Smooth muscle cell (in vitro differentiated cells): ENCODE measurements at regions not wholly inside any gene's neighbourhood (a gene's known extent, or its start where the extent isn't known, plus 50 kb on each side); places are given as distances from the start of the nearest gene placed in this dataset.

Source experiments
- DNase-seq: peaks from one replicate; lab custom pipeline; 2025; ENCODE audit not compliant: unreplicated experiment; lab: John Stamatoyannopoulos, UW
- H2AFZ ChIP-seq: fragments of 200-600 bp; sonication (generic); 2 replicates; pipeline ENCODE4 v1.6.0; 2016; ENCODE audit warnings: antibody characterized with exemption, low read depth, mild to moderate bottlenecking
- H3F3A ChIP-seq: fragments of 200-600 bp; sonication (generic); 2 replicates; pipeline ENCODE4 v1.6.0; 2017; ENCODE audit warnings: antibody characterized with exemption, low read depth
- H3K27ac ChIP-seq: fragments of 200-600 bp; sonication (generic); 2 replicates; pipeline ENCODE4 v1.5.1; 2016; ENCODE audit warnings: low read depth, mild to moderate bottlenecking
- H3K27me3 ChIP-seq: fragments of 200-600 bp; sonication (generic); 2 replicates; pipeline ENCODE4 v1.6.1; 2016; ENCODE audit warnings: low read depth, mild to moderate bottlenecking
- H3K36me3 ChIP-seq: fragments of 200-600 bp; sonication (generic); 2 replicates; pipeline ENCODE4 v1.5.1; 2016; ENCODE audit warnings: low read depth
- H3K4me1 ChIP-seq: fragments of 200-600 bp; sonication (generic); 2 replicates; pipeline ENCODE4 v1.5.1; 2016; ENCODE audit warnings: low read depth
- H3K4me2 ChIP-seq: fragments of 200-600 bp; sonication (generic); 2 replicates; pipeline ENCODE4 v1.6.0; 2016; ENCODE audit warnings: mild to moderate bottlenecking
- H3K4me3 ChIP-seq: fragments of 200-600 bp; sonication (generic); 2 replicates; pipeline ENCODE4 v1.5.1; 2016; ENCODE audit warnings: mild to moderate bottlenecking
- H3K79me2 ChIP-seq: fragments of 200-600 bp; sonication (generic); 2 replicates; pipeline ENCODE4 v1.6.0; 2016; ENCODE audit warnings: low read depth, mild to moderate bottlenecking
- H3K9ac ChIP-seq: fragments of 200-600 bp; sonication (generic); 2 replicates; pipeline ENCODE4 v1.6.0; 2016; ENCODE audit warnings: low read depth
- H3K9me3 ChIP-seq: fragments of 200-600 bp; sonication (generic); replicated peaks from 2 replicates; pipeline ENCODE4 v1.5.1; 2016; ENCODE audit warnings: low read depth
- H4K20me1 ChIP-seq: fragments of 200-600 bp; sonication (generic); 2 replicates; pipeline ENCODE4 v1.6.0; 2016; ENCODE audit warnings: low read depth
- CTCF ChIP-seq: fragments of 200-600 bp; sonication (generic); IDR thresholded peaks from 2 replicates; pipeline ENCODE4 v1.5.1; 2017; ENCODE audit warnings: borderline replicate concordance, mild to moderate bottlenecking, antibody characterized with exemption; ENCODE audit not compliant: insufficient read depth, poor library complexity, severe bottlenecking
- WGBS: methylation state at CpG from one replicate; pipeline ENCODE4 v1.1.7; 2016; ENCODE audit warnings: low lambda C conversion rate; 5-methylcytosine and 5-hydroxymethylcytosine counted together

DNA sequence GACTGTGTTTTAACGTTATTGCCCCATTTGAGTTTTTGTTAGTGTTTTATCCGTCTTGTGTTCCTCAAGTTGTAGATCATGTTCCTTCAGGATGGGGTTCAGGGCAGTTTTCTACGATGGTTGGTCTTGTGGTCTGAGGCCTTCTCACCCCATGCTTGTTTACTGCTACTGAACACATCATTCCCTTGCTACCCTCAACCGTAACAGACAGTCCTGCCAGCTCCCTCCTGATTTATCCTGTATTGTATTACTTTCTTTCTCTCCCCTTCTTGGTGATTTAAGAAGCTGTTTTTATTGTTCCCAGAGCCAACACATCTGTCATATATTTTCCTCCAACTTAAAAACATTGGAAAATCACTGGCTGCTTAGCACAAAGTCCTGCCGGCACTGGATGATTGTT, 719.8 kb downstream of the INHBA start:
- no peak for TF ChIP-seq CTCF
- no peaks in the 10 kb centered on the region for H3K9me3 ChIP-seq
- H3K36me3 ChIP-seq, result no peaks in the 10 kb centered on the region
- H3F3A ChIP-seq, result no peaks in the 10 kb centered on the region
- no peaks in the 10 kb centered on the region for H3K4me1 ChIP-seq
- no peak overlapping the region for H3K4me2 ChIP-seq
- no peak overlapping the region for H2AFZ ChIP-seq
- H3K4me3 ChIP-seq, result no peak overlapping the region
- no peak overlapping the region for H3K27ac ChIP-seq
- H3K9ac ChIP-seq, result no peak overlapping the region
- no peaks in the 10 kb centered on the region for H3K27me3 ChIP-seq
- no peaks in the 10 kb centered on the region for H3K79me2 ChIP-seq
- 71% methylated on average over 5 of the region's 5 CpGs for WGBS
- no peaks in the 10 kb centered on the region for H4K20me1 ChIP-seq
- no peak for DNase-seq

DNA sequence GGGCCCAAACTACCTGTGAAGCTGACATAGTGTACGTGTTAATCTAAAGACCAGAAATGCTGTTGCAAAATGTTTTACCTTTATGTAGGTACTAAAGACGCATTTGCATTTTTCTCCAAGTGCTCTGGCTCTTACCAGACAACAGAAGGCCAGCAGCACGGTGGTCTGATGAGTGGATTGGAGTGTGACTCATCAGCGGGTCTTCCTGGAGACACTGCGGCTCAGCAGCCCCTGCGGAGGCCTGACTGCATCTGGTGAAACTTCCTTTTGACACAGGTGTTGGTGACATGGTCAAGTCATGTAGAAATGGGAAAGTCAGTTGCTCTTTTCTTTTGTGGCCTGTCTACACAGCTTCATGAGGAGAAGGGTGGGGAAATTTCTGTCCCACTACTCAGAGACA, 723.6 kb downstream of the INHBA start:
- no peaks in the 10 kb centered on the region for H3K79me2 ChIP-seq
- no peak overlapping the region for H3K4me3 ChIP-seq
- H3K4me2 ChIP-seq, result no peak overlapping the region
- H3K36me3 ChIP-seq, result no peaks in the 10 kb centered on the region
- no peak overlapping the region for H2AFZ ChIP-seq
- H3K9me3 ChIP-seq, result no peaks in the 10 kb centered on the region
- no peaks in the 10 kb centered on the region for H3F3A ChIP-seq
- H4K20me1 ChIP-seq, result no peaks in the 10 kb centered on the region
- no peaks in the 10 kb centered on the region for H3K4me1 ChIP-seq
- WGBS, result 33% methylated on average over 6 of the region's 6 CpGs
- no peaks in the 10 kb centered on the region for H3K27me3 ChIP-seq
- DNase-seq, result no peak
- TF ChIP-seq CTCF, result no peak
- no peak overlapping the region for H3K9ac ChIP-seq
- H3K27ac ChIP-seq, result peak overlapping the region; percentile 10

- no peak overlapping the region for H3K4me2 ChIP-seq
- no peak overlapping the region for H3K27ac ChIP-seq
- H3K79me2 ChIP-seq, result no peaks in the 10 kb centered on the region
- H2AFZ ChIP-seq, result no peak overlapping the region
- H3K4me3 ChIP-seq, result no peak overlapping the region
- H3K9me3 ChIP-seq, result no peaks in the 10 kb centered on the region
- no peak overlapping the region for H3K9ac ChIP-seq
- H3K4me1 ChIP-seq, result no peaks in the 10 kb centered on the region
- H4K20me1 ChIP-seq, result no peaks in the 10 kb centered on the region
- DNase-seq, result no peak
- no peaks in the 10 kb centered on the region for H3K36me3 ChIP-seq
- H3F3A ChIP-seq, result no peaks in the 10 kb centered on the region
- 94% methylated on average over 1 of the region's 1 CpG for WGBS
- H3K27me3 ChIP-seq, result no peaks in the 10 kb centered on the region
- no peak for TF ChIP-seq CTCF
These were observed 724.8 kb downstream of the INHBA start for GRCh38 chr7:40978047-40978446.

- H2AFZ ChIP-seq, result no peak overlapping the region
- DNase-seq, result no peak
- no peak overlapping the region for H3K4me3 ChIP-seq
- H3K4me2 ChIP-seq, result no peak overlapping the region
- H3K9ac ChIP-seq, result no peak overlapping the region
- H3K27me3 ChIP-seq, result no peaks in the 10 kb centered on the region
- H4K20me1 ChIP-seq, result no peaks in the 10 kb centered on the region
- no peaks in the 10 kb centered on the region for H3K4me1 ChIP-seq
- H3K79me2 ChIP-seq, result no peaks in the 10 kb centered on the region
- no peak overlapping the region for H3K27ac ChIP-seq
- WGBS, result 86% methylated on average over 1 of the region's 1 CpG
- TF ChIP-seq CTCF, result no peak
- no peaks in the 10 kb centered on the region for H3F3A ChIP-seq
- no peaks in the 10 kb centered on the region for H3K36me3 ChIP-seq
- no peaks in the 10 kb centered on the region for H3K9me3 ChIP-seq
These were observed 725.4 kb downstream of the INHBA start for GRCh38 chr7:40977533-40977932.
